SK-N-SH (cell line): ENCODE measurements at regions not wholly inside any gene's neighbourhood (a gene's known extent, or its start where the extent isn't known, plus 50 kb on each side); places are given as distances from the start of the nearest gene placed in this dataset.
"Not testable (repeated sequence)": the region's sequence is repeated elsewhere in the genome, so short reads cannot be mapped to it uniquely, and the experiment has no call there.

Source experiments
- CTCF ChIA-PET: fragments of 300-600, 350-600 bp; formaldehyde crosslinking; extraction: SDS; loops from one replicate; lab custom pipeline; 2021; lab: Yijun Ruan, JAX
- POLR2A ChIA-PET: fragments of 350-600 bp; sonication (Branson Sonifier 250); formaldehyde crosslinking; extraction: SDS; loops from one replicate; lab custom pipeline; 2020; ENCODE audit warnings: antibody characterized with exemption, inconsistent platforms; lab: Yijun Ruan, JAX
- DNase-seq: peaks from one replicate; pipeline ENCODE4 v3.0.0; 2012
- H2AFZ ChIP-seq: fragments of 200-600 bp; sonication (generic); 2 replicates; pipeline ENCODE4 v1.8.1; 2016; ENCODE audit warnings: antibody characterized with exemption, mild to moderate bottlenecking, low read depth
- H3F3A ChIP-seq: fragments of 200-600 bp; sonication (generic); replicated peaks from 2 replicates; pipeline ENCODE3; 2016; ENCODE audit warnings: antibody characterized with exemption, mild to moderate bottlenecking; ENCODE audit not compliant: insufficient read depth
- H3K27ac ChIP-seq, 2 experiments: fragments of 200-500 bp in 1 of 2; fragments of 200-600 bp in 1 of 2; sonication (Bioruptor generic) in 1 of 2; sonication (generic), shearing (Covaris generic) in 1 of 2; 2 replicates each; pipeline versions ENCODE4 v1.5.1 to v1.6.1; 2014 to 2016; ENCODE audit warnings: low read depth in 2 of 2, inconsistent platforms in 1 of 2, low read length in 1 of 2, mild to moderate bottlenecking in 1 of 2, mixed read lengths in 1 of 2
- H3K27me3 ChIP-seq: fragments of 200-600 bp; sonication (generic), shearing (Covaris generic); 2 replicates; pipeline ENCODE4 v1.6.1; 2016; ENCODE audit warnings: mixed run types; ENCODE audit not compliant: insufficient read depth
- H3K36me3 ChIP-seq, 2 experiments: fragments of 200-500 bp in 1 of 2; fragments of 200-600 bp in 1 of 2; sonication (Bioruptor generic) in 1 of 2; sonication (generic) in 1 of 2; replicated peaks in 1 of 2; 2 replicates each; pipeline versions ENCODE3 to v1.5.1; 2014 to 2016; ENCODE audit warnings: low read length in 1 of 2, mild to moderate bottlenecking in 1 of 2; ENCODE audit not compliant: insufficient read depth in 2 of 2, control insufficient read depth in 1 of 2
- H3K4me1 ChIP-seq, 2 experiments: fragments of 200-500 bp in 1 of 2; fragments of 200-600 bp in 1 of 2; sonication (Bioruptor generic) in 1 of 2; sonication (generic), shearing (Covaris generic) in 1 of 2; 2 replicates each; pipeline versions ENCODE4 v1.5.1 to v1.6.1; 2014 to 2016; ENCODE audit warnings: low read depth in 1 of 2, low read length in 1 of 2, mixed run types in 1 of 2; ENCODE audit not compliant: insufficient read depth in 2 of 2, control insufficient read depth in 1 of 2
- H3K4me2 ChIP-seq: fragments of 200-600 bp; sonication (generic), shearing (Covaris generic); 2 replicates; pipeline ENCODE4 v1.6.1; 2017; ENCODE audit warnings: mixed run types
- H3K4me3 ChIP-seq, 2 experiments: fragments of 200-500 bp in 1 of 2; fragments of 200-600 bp in 1 of 2; sonication (Bioruptor generic) in 1 of 2; sonication (generic), shearing (Covaris generic) in 1 of 2; 2 replicates each; pipeline versions ENCODE4 v1.5.1 to v1.8.1; 2014 to 2016; ENCODE audit warnings: low read depth in 2 of 2, inconsistent platforms in 1 of 2, low read length in 1 of 2, mild to moderate bottlenecking in 1 of 2, mixed read lengths in 1 of 2, moderate library complexity in 1 of 2
- H3K79me2 ChIP-seq: fragments of 200-600 bp; sonication (generic); 2 replicates; pipeline ENCODE4 v1.8.1; 2017; ENCODE audit warnings: mild to moderate bottlenecking; ENCODE audit not compliant: insufficient read depth
- H3K9ac ChIP-seq: fragments of 200-600 bp; sonication (generic); 2 replicates; pipeline ENCODE4 v1.6.1; 2017; ENCODE audit warnings: mixed run types
- H3K9me2 ChIP-seq: fragments of 200-600 bp; sonication (generic); 2 replicates; pipeline ENCODE4 v1.6.1; 2017; ENCODE audit warnings: mixed run types
- H3K9me3 ChIP-seq: fragments of 200-600 bp; sonication (generic); 2 replicates; pipeline ENCODE4 v1.6.1; 2017; ENCODE audit warnings: mixed run types, mild to moderate bottlenecking, moderate library complexity
- H4K20me1 ChIP-seq: fragments of 200-600 bp; sonication (generic); 2 replicates; pipeline ENCODE4 v1.6.1; 2017; ENCODE audit warnings: mild to moderate bottlenecking, mixed run types; ENCODE audit not compliant: insufficient read depth
- CTCF ChIP-seq: fragments of 200-600 bp; sonication (generic); IDR thresholded peaks from 2 replicates; pipeline ENCODE4 v1.6.1; 2017; ENCODE audit warnings: antibody characterized with exemption, mild to moderate bottlenecking, moderate library complexity
- EP300 ChIP-seq, 2 experiments: IDR thresholded peaks; 2 replicates each; pipeline versions ENCODE4 v1.4.0 to v1.6.1; 2012; ENCODE audit warnings: borderline replicate concordance in 1 of 2, low read depth in 1 of 2, low read length in 1 of 2
- FOSL2 ChIP-seq: IDR thresholded peaks from 2 replicates; pipeline ENCODE4 v1.4.0; 2012; ENCODE audit warnings: low read depth, mild to moderate bottlenecking, moderate library complexity, borderline replicate concordance
- JUND ChIP-seq: IDR thresholded peaks from 2 replicates; pipeline ENCODE4 v1.4.0; 2012
- MAX ChIP-seq: IDR thresholded peaks from 2 replicates; pipeline ENCODE4 v1.4.0; 2012; ENCODE audit warnings: low read depth
- NFIC ChIP-seq: IDR thresholded peaks from 2 replicates; pipeline ENCODE4 v1.4.0; 2012; ENCODE audit warnings: borderline replicate concordance
- REST ChIP-seq: IDR thresholded peaks from 2 replicates; pipeline ENCODE4 v1.6.1; 2012; ENCODE audit warnings: mild to moderate bottlenecking, low read depth, low read length, moderate library complexity
- RXRA ChIP-seq: IDR thresholded peaks from 2 replicates; pipeline ENCODE4 v1.4.0; 2012; ENCODE audit warnings: low read depth, mild to moderate bottlenecking, borderline replicate concordance
- TCF12 ChIP-seq: IDR thresholded peaks from 2 replicates; pipeline ENCODE4 v1.4.0; 2012
- TEAD4 ChIP-seq: IDR thresholded peaks from 2 replicates; pipeline ENCODE4 v1.4.0; 2012; ENCODE audit warnings: mild to moderate bottlenecking, borderline replicate concordance; ENCODE audit not compliant: insufficient read depth
- WGBS: methylation state at CpG from one replicate; pipeline ENCODE4 v1.1.6; 2017; ENCODE audit warnings: low lambda C conversion rate; 5-methylcytosine and 5-hydroxymethylcytosine counted together
- TF ChIP-seq, protein P1 (sequence below): IDR thresholded peaks from 2 replicates; pipeline ENCODE4 v1.4.0; 2012; ENCODE audit warnings: low read depth, borderline replicate concordance

DNA sequence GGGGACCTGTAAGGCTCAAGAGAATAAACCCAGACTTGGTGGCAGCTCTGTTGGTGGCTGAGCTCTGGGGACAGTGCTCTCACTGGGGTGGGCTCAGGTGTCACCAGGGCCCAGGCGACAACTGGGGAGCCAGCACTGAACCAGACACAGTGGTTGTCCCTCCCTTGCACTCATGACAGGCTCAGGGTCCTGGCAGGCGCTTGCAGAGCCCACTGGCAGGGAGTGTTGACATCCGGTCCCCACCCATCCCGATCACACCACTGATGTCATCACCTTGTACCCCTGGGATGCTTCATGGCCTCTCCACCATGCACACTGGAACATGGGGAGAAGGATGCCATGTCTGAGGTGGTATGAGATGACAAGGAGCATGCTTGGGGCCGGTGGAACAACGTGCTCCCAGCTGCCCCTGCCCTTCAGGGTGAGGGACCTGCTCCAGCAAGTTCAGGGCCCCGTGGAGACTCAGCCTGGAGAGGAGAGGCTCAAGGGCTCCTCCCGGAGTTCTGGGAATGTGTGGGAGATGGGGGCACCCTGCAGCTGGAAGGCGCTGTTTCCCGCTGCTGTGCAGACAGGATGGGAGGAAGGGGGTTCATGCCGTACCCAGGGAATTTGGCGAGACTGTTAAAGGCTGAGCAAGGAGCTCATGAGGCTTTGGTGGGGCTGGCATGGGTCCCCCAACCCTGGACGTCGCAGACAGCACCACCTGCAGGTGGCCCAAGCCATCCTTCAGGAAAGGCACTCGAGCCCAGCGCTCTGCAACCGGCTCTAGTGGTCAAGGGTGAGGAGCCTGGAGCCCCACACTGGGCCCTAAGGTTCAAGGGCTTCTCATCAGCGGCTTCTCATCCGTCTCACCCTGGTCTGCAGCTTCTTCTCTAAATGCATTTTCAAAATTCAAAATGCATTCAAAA is 141.1 kb upstream of the ZNF469 start:
- POLR2A ChIA-PET: interaction anchor here (0.6 kb wide), 1 partner anchor 147 kb away, joined by 3 read pairs; no protein-coding TSS in a partner anchor
- H3K9me2 ChIP-seq, CTCF ChIA-PET, H3K79me2 ChIP-seq, H4K20me1 ChIP-seq, H3K27me3 ChIP-seq, H3K36me3 ChIP-seq, H2AFZ ChIP-seq, H3K9me3 ChIP-seq, H3K4me3 ChIP-seq: not testable (repeated sequence)
- DNase-seq: peak; percentile 1
- Histone ChIP-seq H3K9ac (peak overlapping the region; percentile 71; the same call in 1 of the 2 replicates), H3F3A (peaks cover 44% of the 10 kb centered on the region), H3K4me1 (peaks cover 34 to 42% of the 10 kb centered on the region in 2 experiments), H3K4me2 (peak overlapping the region; percentile 41; the same call in 1 of the 2 replicates), H3K27ac (peak overlapping the region in 1 of 2 experiments; percentile 99; a peak in 3 of 4 replicates)
- WGBS: 92% methylated on average over 15 of the region's 19 CpGs
- TF ChIP-seq CTCF: peak; percentile 39

GRCh38 chr16:88242312-88243295 is 140.2 kb upstream of the ZNF469 start:
- Histone ChIP-seq H3K9ac (peak overlapping the region; percentile 71; the same call in 1 of the 2 replicates), H3K4me1 (peaks cover 34 to 38% of the 10 kb centered on the region in 2 experiments), H3K27ac (peak overlapping the region; percentile 22 to 99; a peak in 3 of 4 replicates), H3F3A (peaks cover 53% of the 10 kb centered on the region)
- H3K36me3 ChIP-seq, H3K9me3 ChIP-seq, H3K27me3 ChIP-seq, H3K9me2 ChIP-seq: not testable (repeated sequence)
- 18% methylated on average over 14 of the region's 18 CpGs for WGBS
- TF ChIP-seq, protein P1, sequence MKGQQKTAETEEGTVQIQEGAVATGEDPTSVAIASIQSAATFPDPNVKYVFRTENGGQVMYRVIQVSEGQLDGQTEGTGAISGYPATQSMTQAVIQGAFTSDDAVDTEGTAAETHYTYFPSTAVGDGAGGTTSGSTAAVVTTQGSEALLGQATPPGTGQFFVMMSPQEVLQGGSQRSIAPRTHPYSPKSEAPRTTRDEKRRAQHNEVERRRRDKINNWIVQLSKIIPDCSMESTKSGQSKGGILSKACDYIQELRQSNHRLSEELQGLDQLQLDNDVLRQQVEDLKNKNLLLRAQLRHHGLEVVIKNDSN: 0 out of 2 replicates have a peak, but pooled peaks have one; percentile 11
- TF ChIP-seq MAX (peak; percentile 80), JUND (peak; percentile 28), EP300 (IDR thresholded peaks at IDR 0.05; ENCODE audit: borderline replicate concordance in 1 of 2, low read depth in 1 of 2, low read length in 1 of 2) (peak in 1 of 2 experiments; percentile 36; a peak in 1 of 4 replicates), TCF12 (peak; percentile 68), REST (0 out of 2 replicates have a peak, but pooled peaks have one; percentile 45), TEAD4 (0 out of 2 replicates have a peak, but pooled peaks have one; percentile 20), FOSL2 (0 out of 2 replicates have a peak, but pooled peaks have one; percentile 45), NFIC (peak; percentile 62; the same call in 1 of the 2 replicates), RXRA (peak; percentile 44; the same call in 1 of the 2 replicates)
- TF ChIP-seq, all 33 proteins: peak for 10; not testable (repeated sequence) for 23
- POLR2A ChIA-PET, H3K79me2 ChIP-seq, H3K4me3 ChIP-seq, H4K20me1 ChIP-seq, DNase-seq, H2AFZ ChIP-seq, CTCF ChIA-PET: not testable (repeated sequence)
- H3K4me2 ChIP-seq: peak overlapping the region; percentile 32; the same call in 1 of the 2 replicates
